C4-2B (cell line): ENCODE measurements at regions not wholly inside any gene's neighbourhood (a gene's known extent, or its start where the extent isn't known, plus 50 kb on each side); places are given as distances from the start of the nearest gene placed in this dataset.

Experiments
- ZFX ChIP-seq: fragments of 450-650 bp; IDR thresholded peaks from 2 replicates; pipeline ENCODE4 v1.6.1; 2017
- TF ChIP-seq, protein P1 (sequence below): fragments of 450-650 bp; conservative IDR thresholded peaks from 2 replicates; pipeline ENCODE4 v1.5.1; 2017; ENCODE audit warnings: mild to moderate bottlenecking

DNA sequence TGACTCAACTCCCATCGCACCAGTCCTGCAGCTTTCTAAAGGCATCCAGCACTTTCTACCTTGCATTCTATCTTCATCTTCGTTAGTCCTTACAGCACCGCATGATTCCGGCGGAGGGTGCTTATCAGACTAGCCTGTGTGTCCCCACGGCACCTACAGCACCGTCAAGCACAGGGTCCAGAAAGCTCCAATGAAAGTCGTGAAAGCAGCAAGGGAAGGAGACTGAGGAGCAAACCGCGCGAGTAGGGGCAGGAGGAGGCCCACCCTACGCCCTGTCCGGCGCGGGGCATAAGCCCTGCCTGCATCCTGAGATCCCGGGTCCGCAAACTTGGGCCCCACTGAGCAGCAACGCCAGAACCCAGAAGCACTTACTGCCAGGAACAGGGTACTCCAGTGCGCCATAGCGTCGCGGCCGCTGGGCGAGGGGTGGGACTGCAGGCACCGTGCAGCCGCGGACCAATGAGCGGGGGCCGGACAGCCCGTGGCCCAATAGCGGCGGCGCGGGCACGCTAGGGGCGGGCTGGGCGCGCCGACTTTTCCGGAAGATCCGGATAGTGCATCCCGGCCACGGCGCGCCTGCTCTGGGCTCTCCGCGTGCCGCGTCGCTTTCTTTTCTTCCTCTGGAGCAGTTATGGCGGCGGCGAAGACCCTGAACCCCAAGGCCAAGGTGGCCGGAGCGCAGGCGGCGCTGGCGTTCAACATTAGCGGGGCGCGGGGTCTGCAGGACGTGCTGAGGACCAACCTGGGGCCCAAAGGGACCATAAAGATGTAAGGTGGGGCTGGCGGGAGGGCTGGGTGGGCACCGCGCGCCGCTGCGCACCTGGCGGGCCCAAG, 122.1 kb upstream of the VKORC1L1 start:
- TF ChIP-seq, protein P1, sequence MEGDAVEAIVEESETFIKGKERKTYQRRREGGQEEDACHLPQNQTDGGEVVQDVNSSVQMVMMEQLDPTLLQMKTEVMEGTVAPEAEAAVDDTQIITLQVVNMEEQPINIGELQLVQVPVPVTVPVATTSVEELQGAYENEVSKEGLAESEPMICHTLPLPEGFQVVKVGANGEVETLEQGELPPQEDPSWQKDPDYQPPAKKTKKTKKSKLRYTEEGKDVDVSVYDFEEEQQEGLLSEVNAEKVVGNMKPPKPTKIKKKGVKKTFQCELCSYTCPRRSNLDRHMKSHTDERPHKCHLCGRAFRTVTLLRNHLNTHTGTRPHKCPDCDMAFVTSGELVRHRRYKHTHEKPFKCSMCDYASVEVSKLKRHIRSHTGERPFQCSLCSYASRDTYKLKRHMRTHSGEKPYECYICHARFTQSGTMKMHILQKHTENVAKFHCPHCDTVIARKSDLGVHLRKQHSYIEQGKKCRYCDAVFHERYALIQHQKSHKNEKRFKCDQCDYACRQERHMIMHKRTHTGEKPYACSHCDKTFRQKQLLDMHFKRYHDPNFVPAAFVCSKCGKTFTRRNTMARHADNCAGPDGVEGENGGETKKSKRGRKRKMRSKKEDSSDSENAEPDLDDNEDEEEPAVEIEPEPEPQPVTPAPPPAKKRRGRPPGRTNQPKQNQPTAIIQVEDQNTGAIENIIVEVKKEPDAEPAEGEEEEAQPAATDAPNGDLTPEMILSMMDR = no peak
- TF ChIP-seq ZFX = peak; percentile 29; the same call in 1 of the 2 replicates
